ENCODE measurements at regions not wholly inside any gene's neighbourhood (a gene's known extent, or its start where the extent isn't known, plus 50 kb on each side); places are given as distances from the start of the nearest gene placed in this dataset.

DNA sequence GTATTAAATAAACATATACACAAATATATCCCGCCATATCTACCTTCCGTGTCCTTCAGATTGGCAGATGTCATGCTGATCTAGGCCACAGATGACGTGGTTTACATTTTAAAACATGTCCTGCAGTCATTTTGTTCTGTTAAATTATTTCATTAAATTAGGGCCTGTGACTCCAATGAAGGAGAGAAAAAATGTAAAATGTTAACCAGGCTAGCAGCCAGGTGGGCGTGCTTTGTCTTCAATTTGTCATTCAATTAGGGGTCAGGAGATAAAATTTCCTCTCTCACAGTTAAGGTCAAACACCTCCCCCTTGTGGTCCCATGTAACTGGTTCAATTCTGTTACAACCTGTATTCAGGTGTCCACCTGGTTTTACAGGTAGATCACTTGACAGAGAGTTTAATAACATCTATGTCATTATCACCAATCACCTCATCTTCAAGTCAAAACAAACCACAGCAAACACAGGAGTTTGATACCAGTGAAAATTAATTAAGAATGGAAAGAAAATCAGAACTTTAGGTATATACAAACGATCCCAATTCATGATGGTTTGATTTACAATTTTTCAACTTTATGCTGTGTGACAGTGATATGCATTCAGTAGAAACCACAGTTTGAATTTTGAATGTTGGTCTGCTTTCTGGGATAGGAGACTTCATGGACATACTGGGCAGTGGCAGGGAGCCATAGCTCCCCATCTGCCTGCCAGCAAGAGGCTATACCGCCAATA is 339.4 kb downstream of the CMPK2 start:
- no peak for DNase-seq

DNA sequence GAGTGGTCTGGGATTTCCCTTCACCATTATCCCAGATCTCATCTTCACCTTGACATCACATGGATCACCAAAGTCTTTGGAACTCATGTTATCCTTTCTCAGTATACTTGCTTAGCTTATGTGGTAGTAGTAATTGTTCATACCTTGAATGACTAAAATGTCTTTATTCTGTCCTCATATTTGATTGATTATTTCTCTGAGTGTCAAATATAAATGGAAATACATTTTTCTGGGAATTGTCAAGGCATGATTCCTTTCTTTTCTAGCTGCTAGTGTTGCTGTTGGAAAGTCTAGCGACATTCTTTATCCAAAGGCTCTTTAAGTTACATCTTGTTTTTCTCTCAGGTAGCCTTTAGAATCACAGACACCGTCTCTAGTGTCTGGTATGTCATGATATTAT is 334.4 kb downstream of the CMPK2 start:
- DNase-seq: no peak

- DNase-seq: no peak
Observed at GRCh38 chr2:6535572-6535971, 330.1 kb downstream of the CMPK2 start.

- DNase-seq: no peak
Observed at GRCh38 chr2:6538607-6539006, 327.1 kb downstream of the CMPK2 start.

DNA sequence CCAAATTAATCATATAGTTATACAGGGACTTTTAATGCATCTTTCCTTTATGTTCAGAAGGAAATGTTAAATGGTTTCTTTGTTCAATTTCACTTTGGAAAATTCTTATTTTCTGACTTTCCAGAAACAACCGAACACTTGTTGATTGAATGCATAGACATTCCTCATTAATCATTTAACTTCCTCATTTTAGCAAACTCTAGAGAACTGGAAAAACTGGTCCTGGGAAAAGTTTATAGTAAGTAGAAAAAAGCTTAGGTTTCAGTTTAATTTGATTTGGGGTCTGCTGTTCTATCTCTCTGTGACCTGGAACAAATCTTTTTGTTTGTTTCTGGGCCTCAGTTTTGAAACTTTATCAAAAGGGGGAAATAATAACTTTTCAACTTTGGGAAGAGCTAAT is 320.4 kb downstream of the CMPK2 start:
- DNase-seq: no peak

- DNase-seq: no peak
Observed at GRCh38 chr2:6545795-6546194, 319.9 kb downstream of the CMPK2 start.

- no peak for DNase-seq
Observed at GRCh38 chr2:6554466-6554865, 311.2 kb downstream of the CMPK2 start.

- no peak for DNase-seq
Observed at GRCh38 chr2:6556755-6557154, 309.0 kb downstream of the CMPK2 start.

- no peak for DNase-seq
Observed at GRCh38 chr2:6557737-6558136, 308.0 kb downstream of the CMPK2 start.

GRCh38 chr2:6562771-6563170 is 302.9 kb downstream of the CMPK2 start:
- DNase-seq: no peak

DNA sequence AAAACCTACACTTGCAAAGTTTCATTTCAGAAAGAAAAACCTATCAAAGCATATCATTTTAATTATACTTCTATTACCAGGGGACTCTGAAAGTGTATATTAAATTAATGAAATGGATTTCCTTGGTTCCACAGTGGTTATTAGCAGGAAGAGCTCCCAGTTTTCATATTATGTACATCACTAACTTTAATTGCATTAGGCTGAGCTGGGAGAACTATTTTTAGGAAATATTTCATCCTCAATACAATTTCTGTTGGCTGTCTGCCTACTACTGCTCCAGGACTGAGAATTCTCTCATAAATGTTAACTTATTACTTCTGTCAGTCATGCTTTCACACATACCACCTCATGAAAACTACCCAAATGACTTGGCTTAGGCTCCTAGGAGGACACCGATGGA is 301.4 kb downstream of the CMPK2 start:
- DNase-seq: no peak

DNA sequence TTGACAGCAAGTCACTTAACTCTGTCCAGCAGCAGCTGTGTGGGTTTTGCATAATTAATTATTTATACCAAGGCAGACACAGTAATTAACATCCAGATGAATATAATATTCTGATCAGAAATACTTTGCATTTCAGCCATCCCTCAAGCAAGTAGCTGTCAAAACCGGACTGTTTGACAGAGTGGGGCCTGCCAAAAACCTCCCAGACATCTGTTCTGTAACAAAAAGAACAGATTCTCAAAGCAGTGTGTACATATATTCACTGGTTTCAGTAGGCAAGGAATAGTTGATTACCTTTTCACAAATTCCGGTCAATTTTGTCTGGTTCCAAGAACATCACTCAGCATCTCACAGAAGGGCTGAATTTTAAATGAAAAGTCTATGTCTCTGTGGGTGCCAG is 291.6 kb downstream of the CMPK2 start:
- peak; percentile 19 for DNase-seq

DNA sequence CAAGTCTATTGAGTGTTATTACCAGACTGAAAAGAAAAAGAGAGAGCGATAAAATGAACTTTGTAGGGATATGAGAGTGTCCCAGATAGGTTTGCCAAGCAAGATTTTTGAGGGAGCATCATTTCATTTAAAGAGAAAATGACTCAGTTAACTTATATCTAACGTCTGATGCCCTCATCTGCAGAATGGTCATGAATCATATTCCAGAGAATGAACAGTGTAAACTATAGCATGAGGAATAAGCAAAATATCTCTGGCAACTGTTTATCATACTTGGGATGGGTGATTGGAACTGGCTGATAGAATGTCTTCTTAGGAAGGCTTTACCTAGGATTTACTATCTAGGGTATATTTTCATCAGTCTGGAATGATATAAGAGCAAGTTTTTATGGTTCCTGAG is 289.4 kb downstream of the CMPK2 start:
- DNase-seq: no peak

- DNase-seq: no peak
Observed at GRCh38 chr2:6577960-6578359, 287.7 kb downstream of the CMPK2 start.

GRCh38 chr2:6578416-6578815 is 287.3 kb downstream of the CMPK2 start:
- DNase-seq: no peak

GRCh38 chr2:6579281-6579680 is 286.4 kb downstream of the CMPK2 start:
- DNase-seq: no peak

- DNase-seq: no peak
Observed at GRCh38 chr2:6580982-6581381, 284.7 kb downstream of the CMPK2 start.

- DNase-seq: no peak
Observed at GRCh38 chr2:6589150-6589549, 276.6 kb downstream of the CMPK2 start.

- no peak for DNase-seq
Observed at GRCh38 chr2:6590442-6590841, 275.3 kb downstream of the CMPK2 start.

- DNase-seq: no peak
Observed at GRCh38 chr2:6602471-6602870, 263.2 kb downstream of the CMPK2 start.

DNA sequence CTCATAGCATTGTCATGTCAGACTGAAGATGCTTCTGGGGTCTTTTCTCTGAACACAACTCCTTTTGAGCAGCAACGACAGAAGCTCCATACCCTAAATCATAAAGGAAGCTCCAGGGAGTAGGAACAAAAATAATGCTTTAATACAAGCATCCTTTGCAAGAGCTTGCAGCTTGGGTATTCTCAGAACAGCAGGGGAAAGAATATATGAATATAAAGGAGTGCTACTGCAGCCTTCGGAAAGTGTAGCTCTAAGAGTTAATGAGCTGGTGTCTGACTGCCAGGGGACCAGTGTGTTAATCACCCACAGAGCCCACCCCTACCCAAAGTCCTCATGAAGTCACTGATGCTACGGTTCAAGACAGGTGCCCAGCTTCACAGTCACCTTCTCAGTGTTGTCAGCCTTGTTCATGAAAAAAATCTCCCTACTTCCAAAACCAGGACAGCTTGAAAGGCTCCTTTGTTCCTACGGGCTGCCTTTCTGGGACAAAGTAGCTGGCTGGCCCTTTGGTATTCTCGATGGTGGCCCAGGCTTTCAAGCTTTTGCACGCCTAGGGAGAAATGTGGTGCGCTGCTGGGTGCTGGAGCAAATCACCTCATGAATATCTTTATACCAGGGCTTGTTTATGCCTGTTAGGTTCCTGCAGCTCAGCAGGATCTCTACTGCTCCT is 259.7 kb downstream of the CMPK2 start:
- DNase-seq: no peak

GRCh38 chr2:6617794-6618193 is 247.9 kb downstream of the CMPK2 start:
- DNase-seq: no peak

- DNase-seq: no peak
Observed at GRCh38 chr2:6618201-6618600, 247.5 kb downstream of the CMPK2 start.

DNA sequence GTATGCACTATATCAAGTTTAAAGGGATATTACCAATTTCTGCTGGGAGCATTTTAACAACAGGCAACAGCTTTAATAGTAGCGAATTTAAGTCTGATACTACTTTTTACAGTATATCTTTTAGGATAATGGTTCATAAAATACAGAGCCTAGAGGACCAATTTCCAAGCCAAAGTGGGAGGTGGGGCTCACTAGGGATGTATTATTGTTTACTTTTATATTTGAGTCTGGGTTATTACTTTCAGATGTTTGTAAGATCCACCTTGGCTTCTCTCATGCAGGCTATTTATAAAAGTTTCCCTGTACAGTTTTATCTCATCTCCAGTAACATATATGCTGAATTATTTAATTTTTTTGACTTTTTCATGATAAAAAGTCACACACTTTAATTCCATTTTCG is 242.0 kb downstream of the CMPK2 start:
- DNase-seq: peak; percentile 5
